ENCODE measurements at regions not wholly inside any gene's neighbourhood (a gene's known extent, or its start where the extent isn't known, plus 50 kb on each side); places are given as distances from the start of the nearest gene placed in this dataset.

GRCh38 chr1:8230292-8230621 lies 87.7 kb upstream of the SLC45A1 start:
- TF ChIP-seq, protein P1, sequence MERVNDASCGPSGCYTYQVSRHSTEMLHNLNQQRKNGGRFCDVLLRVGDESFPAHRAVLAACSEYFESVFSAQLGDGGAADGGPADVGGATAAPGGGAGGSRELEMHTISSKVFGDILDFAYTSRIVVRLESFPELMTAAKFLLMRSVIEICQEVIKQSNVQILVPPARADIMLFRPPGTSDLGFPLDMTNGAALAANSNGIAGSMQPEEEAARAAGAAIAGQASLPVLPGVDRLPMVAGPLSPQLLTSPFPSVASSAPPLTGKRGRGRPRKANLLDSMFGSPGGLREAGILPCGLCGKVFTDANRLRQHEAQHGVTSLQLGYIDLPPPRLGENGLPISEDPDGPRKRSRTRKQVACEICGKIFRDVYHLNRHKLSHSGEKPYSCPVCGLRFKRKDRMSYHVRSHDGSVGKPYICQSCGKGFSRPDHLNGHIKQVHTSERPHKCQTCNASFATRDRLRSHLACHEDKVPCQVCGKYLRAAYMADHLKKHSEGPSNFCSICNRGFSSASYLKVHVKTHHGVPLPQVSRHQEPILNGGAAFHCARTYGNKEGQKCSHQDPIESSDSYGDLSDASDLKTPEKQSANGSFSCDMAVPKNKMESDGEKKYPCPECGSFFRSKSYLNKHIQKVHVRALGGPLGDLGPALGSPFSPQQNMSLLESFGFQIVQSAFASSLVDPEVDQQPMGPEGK (CRISPR knock-in tag; IDR thresholded peaks at IDR 0.05; ENCODE audit: borderline replicate concordance): no peak
- TF ChIP-seq GLIS3 (CRISPR knock-in tag; IDR thresholded peaks at IDR 0.05): no peak
- no peak for TF ChIP-seq RARB (CRISPR knock-in tag; IDR thresholded peaks at IDR 0.05)
- TF ChIP-seq SNAI2 (CRISPR knock-in tag; IDR thresholded peaks at IDR 0.05): no peak
- TF ChIP-seq, protein P2, sequence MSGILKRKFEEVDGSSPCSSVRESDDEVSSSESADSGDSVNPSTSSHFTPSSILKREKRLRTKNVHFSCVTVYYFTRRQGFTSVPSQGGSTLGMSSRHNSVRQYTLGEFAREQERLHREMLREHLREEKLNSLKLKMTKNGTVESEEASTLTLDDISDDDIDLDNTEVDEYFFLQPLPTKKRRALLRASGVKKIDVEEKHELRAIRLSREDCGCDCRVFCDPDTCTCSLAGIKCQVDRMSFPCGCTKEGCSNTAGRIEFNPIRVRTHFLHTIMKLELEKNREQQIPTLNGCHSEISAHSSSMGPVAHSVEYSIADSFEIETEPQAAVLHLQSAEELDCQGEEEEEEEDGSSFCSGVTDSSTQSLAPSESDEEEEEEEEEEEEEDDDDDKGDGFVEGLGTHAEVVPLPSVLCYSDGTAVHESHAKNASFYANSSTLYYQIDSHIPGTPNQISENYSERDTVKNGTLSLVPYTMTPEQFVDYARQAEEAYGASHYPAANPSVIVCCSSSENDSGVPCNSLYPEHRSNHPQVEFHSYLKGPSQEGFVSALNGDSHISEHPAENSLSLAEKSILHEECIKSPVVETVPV (CRISPR knock-in tag; IDR thresholded peaks at IDR 0.05): no peak
- no peak for TF ChIP-seq ZFP3 (CRISPR knock-in tag; IDR thresholded peaks at IDR 0.05)
- TF ChIP-seq OSR1 (CRISPR knock-in tag; IDR thresholded peaks at IDR 0.05): no peak
- TF ChIP-seq CSDC2 (CRISPR knock-in tag; IDR thresholded peaks at IDR 0.05): no peak
- no peak for TF ChIP-seq TOX (CRISPR knock-in tag; IDR thresholded peaks at IDR 0.05; ENCODE audit: borderline replicate concordance)
- TF ChIP-seq ARNTL (CRISPR knock-in tag; IDR thresholded peaks at IDR 0.05; ENCODE audit: borderline replicate concordance, low read depth): no peak
- no peak for TF ChIP-seq ISL1 (CRISPR knock-in tag; IDR thresholded peaks at IDR 0.05)

All from SK-N-SH treated with all-trans-retinoic acid at 6 μM for 48 hours (cell line).